HepG2 (cell line): ENCODE measurements at regions not wholly inside any gene's neighbourhood (a gene's known extent, or its start where the extent isn't known, plus 50 kb on each side); places are given as distances from the start of the nearest gene placed in this dataset.
A peak's percentile ranks its signal among the peaks of the same experiment; 100 is the strongest.

Experiments used
- ARNTL ChIP-seq: sonication (generic); formaldehyde crosslinking; IDR thresholded peaks from 2 replicates; pipeline ENCODE4 v1.4.0; 2020; ENCODE audit warnings: mild to moderate bottlenecking, missing genetic modification reagents
- ATF2 ChIP-seq: sonication (generic); formaldehyde crosslinking; IDR thresholded peaks from 2 replicates; pipeline ENCODE4 v1.4.0; 2020; ENCODE audit warnings: missing genetic modification reagents
- ATM ChIP-seq: fragments of 450-650 bp; IDR thresholded peaks from 2 replicates; pipeline ENCODE4 v1.7.1; 2017; ENCODE audit warnings: mild to moderate bottlenecking, borderline replicate concordance
- BCL6 ChIP-seq: IDR thresholded peaks from 2 replicates; pipeline ENCODE4 v1.6.1; 2016; ENCODE audit warnings: missing genetic modification reagents, missing compliant biosample characterization
- CREB3 ChIP-seq: sonication (generic); formaldehyde crosslinking; IDR thresholded peaks from 2 replicates; pipeline ENCODE4 v1.5.0; 2020; ENCODE audit warnings: missing genetic modification reagents
- DBP ChIP-seq: sonication (generic); formaldehyde crosslinking; IDR thresholded peaks from 2 replicates; pipeline ENCODE4 v1.4.0; 2020; ENCODE audit warnings: missing genetic modification reagents; ENCODE audit errors: not compliant biosample characterization
- ELF4 ChIP-seq: sonication (generic); formaldehyde crosslinking; IDR thresholded peaks from 2 replicates; pipeline ENCODE4 v1.5.0; 2020; ENCODE audit warnings: missing genetic modification reagents, mild to moderate bottlenecking, moderate library complexity, borderline replicate concordance
- FOXJ3 ChIP-seq: sonication (generic); formaldehyde crosslinking; IDR thresholded peaks from 2 replicates; pipeline ENCODE4 v1.4.0; 2020; ENCODE audit warnings: missing genetic modification reagents, mild to moderate bottlenecking, borderline replicate concordance
- IRF9 ChIP-seq: sonication (generic); formaldehyde crosslinking; IDR thresholded peaks from 2 replicates; pipeline ENCODE4 v1.8.0; 2022; ENCODE audit warnings: missing genetic modification reagents, mild to moderate bottlenecking, borderline replicate concordance
- NFYC ChIP-seq: IDR thresholded peaks from 2 replicates; pipeline ENCODE4 v1.6.1; 2016; ENCODE audit warnings: missing genetic modification reagents, missing compliant biosample characterization
- SOX6 ChIP-seq, 2 experiments: fragments of 450-650 bp in 1 of 2; sonication (generic) in 1 of 2; formaldehyde crosslinking in 1 of 2; IDR thresholded peaks; 2 replicates each; pipeline versions ENCODE4 v1.4.0 to v1.6.1; 2017 to 2020; ENCODE audit warnings: antibody characterized with exemption in 1 of 2, mild to moderate bottlenecking in 1 of 2, missing genetic modification reagents in 1 of 2
- ZGPAT ChIP-seq: IDR thresholded peaks from 2 replicates; pipeline ENCODE4 v1.6.1; 2016; ENCODE audit warnings: mild to moderate bottlenecking
- ZNF10 ChIP-seq: sonication (generic); formaldehyde crosslinking; IDR thresholded peaks from 2 replicates; pipeline ENCODE4 v1.4.0; 2020; ENCODE audit warnings: mild to moderate bottlenecking, low read depth, missing genetic modification reagents, borderline replicate concordance
- ZNF281 ChIP-seq: sonication (generic); formaldehyde crosslinking; IDR thresholded peaks from 2 replicates; pipeline ENCODE4 v1.4.0; 2020; ENCODE audit warnings: missing genetic modification reagents, borderline replicate concordance
- ZNF572 ChIP-seq: sonication (generic); formaldehyde crosslinking; IDR thresholded peaks from 2 replicates; pipeline ENCODE4 v1.5.1; 2020; ENCODE audit warnings: mild to moderate bottlenecking, missing genetic modification reagents
- ZSCAN5A ChIP-seq: sonication (generic); formaldehyde crosslinking; IDR thresholded peaks from 2 replicates; pipeline ENCODE4 v1.8.0; 2022; ENCODE audit warnings: mild to moderate bottlenecking, missing genetic modification reagents, borderline replicate concordance

GRCh38 chr10:52452600-52453493 is 138.8 kb downstream of the DKK1 start (continued):
- no peak for TF ChIP-seq ZNF10 (CRISPR knock-in tag)
- TF ChIP-seq FOXJ3 (CRISPR knock-in tag) = peak; percentile 95
- no peak for TF ChIP-seq ATM
- TF ChIP-seq ATF2 (CRISPR knock-in tag) = peak; percentile 64; the same call in 1 of the 2 replicates
- peak; percentile 65; the same call in 1 of the 2 replicates for TF ChIP-seq ZSCAN5A (CRISPR knock-in tag)
- no peak for TF ChIP-seq ZNF572
- no peak for TF ChIP-seq IRF9
- no peak for TF ChIP-seq CREB3 (CRISPR knock-in tag)
- TF ChIP-seq ZNF281 = peak; percentile 47; the same call in 1 of the 2 replicates
- TF ChIP-seq SOX6 (IDR thresholded peaks at IDR 0.05) = no peak
- peak; percentile 99 for TF ChIP-seq SOX6 (CRISPR knock-in tag; IDR thresholded peaks at IDR 0.05)
- TF ChIP-seq NFYC (CRISPR knock-in tag) = no peak
- peak; percentile 81 for TF ChIP-seq BCL6 (CRISPR knock-in tag)
- TF ChIP-seq ZGPAT (CRISPR knock-in tag) = peak; percentile 75; the same call in 1 of the 2 replicates
- TF ChIP-seq DBP (CRISPR knock-in tag) = no peak
- TF ChIP-seq ARNTL (CRISPR knock-in tag) = peak; percentile 66; the same call in 1 of the 2 replicates
- peak; percentile 51; the same call in 1 of the 2 replicates for TF ChIP-seq ELF4 (CRISPR knock-in tag)
